Fibroblast of lung (primary cell): ENCODE measurements at regions not wholly inside any gene's neighbourhood (a gene's known extent, or its start where the extent isn't known, plus 50 kb on each side); places are given as distances from the start of the nearest gene placed in this dataset.

Source experiments
- DNase-seq, 2 donors: peaks; one replicate each; pipeline versions ENCODE4 v3.0.0 to v3.0.0-alpha.2; 2010; ENCODE audit warnings: low read depth in 2 of 2
- H2AFZ ChIP-seq: 2 replicates; pipeline ENCODE4 v1.5.1; 2012; ENCODE audit warnings: low read length, control low read depth, inconsistent platforms
- H3K27ac ChIP-seq: 2 replicates; pipeline ENCODE4 v1.5.1; 2011; ENCODE audit warnings: low read length, control low read depth; ENCODE audit not compliant: insufficient read depth
- H3K27me3 ChIP-seq: 2 replicates; pipeline ENCODE4 v1.5.1; 2011; ENCODE audit warnings: mild to moderate bottlenecking, low read length; ENCODE audit not compliant: control insufficient read depth, insufficient read depth
- H3K36me3 ChIP-seq: 2 replicates; pipeline ENCODE4 v1.5.1; 2011; ENCODE audit warnings: low read length; ENCODE audit not compliant: control insufficient read depth, insufficient read depth
- H3K4me1 ChIP-seq: 2 replicates; pipeline ENCODE4 v1.5.1; 2011; ENCODE audit warnings: low read length; ENCODE audit not compliant: control insufficient read depth, insufficient read depth; ENCODE audit errors: extremely low read depth
- H3K4me2 ChIP-seq: 2 replicates; pipeline ENCODE4 v1.5.1; 2011; ENCODE audit warnings: low read length, control low read depth; ENCODE audit not compliant: insufficient read depth; ENCODE audit errors: extremely low read depth
- H3K4me3 ChIP-seq, 4 experiments: fragments of 200-600 bp in 1 of 4; sonication (generic) in 1 of 4; replicated peaks in 1 of 4; 2 replicates each; pipeline ENCODE4 v1.5.1; 2011 to 2016; ENCODE audit warnings: low read length in 4 of 4, low read depth in 3 of 4, mild to moderate bottlenecking in 3 of 4, control low read depth in 2 of 4, inconsistent platforms in 1 of 4, mixed read lengths in 1 of 4; ENCODE audit not compliant: insufficient read depth in 1 of 4; ENCODE audit errors: control extremely low read depth in 1 of 4
- H3K79me2 ChIP-seq: 2 replicates; pipeline ENCODE4 v1.5.1; 2012; ENCODE audit warnings: mild to moderate bottlenecking, low read length, inconsistent platforms; ENCODE audit not compliant: control insufficient read depth, insufficient read depth
- H3K9ac ChIP-seq: 2 replicates; pipeline ENCODE4 v1.5.1; 2011; ENCODE audit warnings: mild to moderate bottlenecking, low read length, control low read depth; ENCODE audit not compliant: insufficient read depth
- H3K9me3 ChIP-seq: 2 replicates; pipeline ENCODE4 v1.5.1; 2012; ENCODE audit warnings: low read depth, low read length; ENCODE audit not compliant: control insufficient read depth, insufficient read depth
- H4K20me1 ChIP-seq: 2 replicates; pipeline ENCODE4 v1.5.1; 2011; ENCODE audit warnings: low read length; ENCODE audit not compliant: control insufficient read depth, insufficient read depth; ENCODE audit errors: extremely low read depth
- CTCF ChIP-seq, 2 donors: IDR thresholded peaks in 1 of 2; conservative IDR thresholded peaks in 1 of 2; 1 replicate in 1 of 2; 2 replicates in 1 of 2; pipeline ENCODE4 v1.5.1; 2011 to 2012; ENCODE audit warnings: low read length in 2 of 2, control low read depth in 1 of 2, inconsistent platforms in 1 of 2, low read depth in 1 of 2, mild to moderate bottlenecking in 1 of 2
- EZH2 ChIP-seq: IDR thresholded peaks from 2 replicates; pipeline ENCODE4 v1.5.1; 2012; ENCODE audit warnings: low read length, control low read depth, mild to moderate bottlenecking; ENCODE audit errors: missing control alignments

DNA sequence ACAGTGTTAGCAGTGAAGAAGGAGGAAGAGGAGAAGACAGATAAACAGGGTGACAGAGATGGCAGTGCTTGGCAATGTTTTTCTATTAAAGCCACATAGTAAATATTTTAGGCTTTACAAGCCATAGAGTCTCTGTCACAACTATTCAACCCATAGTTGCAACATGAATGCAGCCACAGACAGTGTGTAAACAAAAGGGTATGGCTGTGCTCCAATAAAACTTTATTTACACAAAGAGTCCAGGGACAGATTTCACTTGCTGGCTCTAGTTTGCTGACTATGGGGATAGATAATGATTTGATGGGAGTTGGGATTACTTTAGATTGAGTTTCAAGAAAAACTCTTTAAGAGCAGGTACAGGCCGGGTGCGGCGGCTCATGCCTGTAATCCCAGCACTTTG is 224.8 kb upstream of the SEMA6A start:
- Histone ChIP-seq H3K27me3 (no peaks in the 10 kb centered on the region), H3K4me3 (no peak overlapping the region), H3K36me3 (no peaks in the 10 kb centered on the region), H3K4me2 (no peak overlapping the region), H3K79me2 (no peaks in the 10 kb centered on the region), H4K20me1 (no peaks in the 10 kb centered on the region), H2AFZ (no peak overlapping the region), H3K9me3 (no peaks in the 10 kb centered on the region), H3K27ac (no peak overlapping the region), H3K4me1 (no peaks in the 10 kb centered on the region), H3K9ac (no peak overlapping the region)
- TF ChIP-seq EZH2 (no peak), CTCF (conservative IDR thresholded peaks at IDR 0.05 in 1 of 2, IDR thresholded peaks at IDR 0.05 in 1 of 2; ENCODE audit: low read depth in 1 of 2, low read length in 2 of 2) (no peak)
- no peak for DNase-seq

DNA sequence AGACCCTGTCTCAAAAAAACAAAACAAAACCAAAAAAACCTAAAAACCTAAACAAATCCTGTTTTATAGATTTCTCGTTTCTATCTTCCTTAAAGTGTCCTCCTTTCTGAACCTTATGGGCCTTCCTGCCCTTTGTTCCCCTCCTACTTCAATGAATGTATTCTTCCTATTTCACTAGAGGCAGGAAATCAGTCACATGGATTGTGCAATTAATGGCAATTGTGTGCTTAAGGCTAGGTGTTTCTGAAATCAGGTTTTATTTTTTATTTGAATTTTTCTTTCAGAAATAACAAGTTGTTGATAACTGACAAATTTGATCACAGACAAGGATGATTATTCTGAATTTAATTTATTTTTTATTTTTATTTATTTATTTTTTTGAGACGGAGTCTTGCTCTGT is 220.6 kb upstream of the SEMA6A start:
- Histone ChIP-seq H3K9me3 (no peaks in the 10 kb centered on the region), H3K79me2 (no peaks in the 10 kb centered on the region), H3K9ac (no peak overlapping the region), H4K20me1 (no peaks in the 10 kb centered on the region), H3K36me3 (no peaks in the 10 kb centered on the region), H3K27me3 (no peaks in the 10 kb centered on the region), H3K4me1 (no peaks in the 10 kb centered on the region), H2AFZ (no peak overlapping the region), H3K4me3 (no peak overlapping the region), H3K27ac (no peak overlapping the region), H3K4me2 (no peak overlapping the region)
- TF ChIP-seq CTCF (conservative IDR thresholded peaks at IDR 0.05 in 1 of 2, IDR thresholded peaks at IDR 0.05 in 1 of 2; ENCODE audit: low read depth in 1 of 2, low read length in 2 of 2), result no peak
- no peak for TF ChIP-seq EZH2
- no peak for DNase-seq

DNA sequence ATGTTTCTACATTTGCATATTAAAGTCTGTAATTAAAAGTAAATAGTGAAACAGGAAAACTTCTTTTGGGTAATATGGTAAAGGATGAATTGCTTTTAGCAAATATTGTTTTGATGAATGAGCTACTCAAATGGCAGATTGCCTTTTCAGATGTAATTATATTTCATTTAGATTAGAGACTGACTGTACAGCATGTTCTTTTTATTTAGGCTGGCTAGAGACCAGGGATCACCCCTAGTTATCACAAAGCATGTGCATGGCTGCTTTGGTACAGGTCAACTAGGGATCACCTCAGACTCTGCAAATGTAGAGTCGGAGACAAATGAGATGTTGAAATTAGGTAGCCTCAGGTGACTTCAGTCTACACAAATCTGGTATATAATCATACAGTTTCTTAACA is 214.9 kb upstream of the SEMA6A start:
- Histone ChIP-seq H3K36me3 (no peaks in the 10 kb centered on the region), H3K27me3 (no peaks in the 10 kb centered on the region), H3K4me2 (no peak overlapping the region), H3K4me3 (no peak overlapping the region), H4K20me1 (no peaks in the 10 kb centered on the region), H3K79me2 (no peaks in the 10 kb centered on the region), H3K27ac (no peak overlapping the region), H2AFZ (no peak overlapping the region), H3K4me1 (no peaks in the 10 kb centered on the region), H3K9me3 (no peaks in the 10 kb centered on the region), H3K9ac (no peak overlapping the region)
- TF ChIP-seq EZH2 (no peak), CTCF (conservative IDR thresholded peaks at IDR 0.05 in 1 of 2, IDR thresholded peaks at IDR 0.05 in 1 of 2; ENCODE audit: low read depth in 1 of 2, low read length in 2 of 2) (no peak)
- no peak for DNase-seq
